ENCODE measurements at regions not wholly inside any gene's neighbourhood (a gene's known extent, or its start where the extent isn't known, plus 50 kb on each side); places are given as distances from the start of the nearest gene placed in this dataset.

DNA sequence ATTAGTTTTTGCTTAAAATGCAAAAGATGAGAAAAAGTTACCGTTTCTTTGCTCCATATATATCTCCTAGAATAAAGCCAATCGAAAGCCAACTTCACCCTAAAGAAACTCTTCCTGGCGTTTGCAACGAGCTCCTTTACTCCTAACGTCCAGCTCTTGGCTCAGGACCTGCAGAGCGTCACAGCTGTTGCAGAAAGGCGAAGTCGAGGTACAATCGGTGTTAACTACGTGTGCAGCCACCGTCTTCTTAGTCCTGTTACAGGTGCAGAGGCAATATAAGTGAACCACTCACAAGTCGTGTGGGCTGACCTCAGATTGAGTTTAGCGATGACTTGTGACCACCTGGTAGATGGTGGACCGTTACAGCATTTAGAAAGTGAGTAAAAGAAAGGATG lies 113.1 kb downstream of the TRIM27 start:
- TF ChIP-seq, protein P1, sequence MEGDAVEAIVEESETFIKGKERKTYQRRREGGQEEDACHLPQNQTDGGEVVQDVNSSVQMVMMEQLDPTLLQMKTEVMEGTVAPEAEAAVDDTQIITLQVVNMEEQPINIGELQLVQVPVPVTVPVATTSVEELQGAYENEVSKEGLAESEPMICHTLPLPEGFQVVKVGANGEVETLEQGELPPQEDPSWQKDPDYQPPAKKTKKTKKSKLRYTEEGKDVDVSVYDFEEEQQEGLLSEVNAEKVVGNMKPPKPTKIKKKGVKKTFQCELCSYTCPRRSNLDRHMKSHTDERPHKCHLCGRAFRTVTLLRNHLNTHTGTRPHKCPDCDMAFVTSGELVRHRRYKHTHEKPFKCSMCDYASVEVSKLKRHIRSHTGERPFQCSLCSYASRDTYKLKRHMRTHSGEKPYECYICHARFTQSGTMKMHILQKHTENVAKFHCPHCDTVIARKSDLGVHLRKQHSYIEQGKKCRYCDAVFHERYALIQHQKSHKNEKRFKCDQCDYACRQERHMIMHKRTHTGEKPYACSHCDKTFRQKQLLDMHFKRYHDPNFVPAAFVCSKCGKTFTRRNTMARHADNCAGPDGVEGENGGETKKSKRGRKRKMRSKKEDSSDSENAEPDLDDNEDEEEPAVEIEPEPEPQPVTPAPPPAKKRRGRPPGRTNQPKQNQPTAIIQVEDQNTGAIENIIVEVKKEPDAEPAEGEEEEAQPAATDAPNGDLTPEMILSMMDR (IDR thresholded peaks at IDR 0.05): no peak
- TF ChIP-seq POLR2A (IDR thresholded peaks at IDR 0.05): no peak

Data from adrenal gland (tissue), 5 donors.